Breast epithelium (tissue), 4 donors: ENCODE measurements at regions not wholly inside any gene's neighbourhood (a gene's known extent, or its start where the extent isn't known, plus 50 kb on each side); places are given as distances from the start of the nearest gene placed in this dataset.

Experiments used
- DNase-seq, 2 donors: peaks; one replicate each; pipeline ENCODE4 v3.0.0-alpha.2; 2019; ENCODE audit warnings: low spot score in 2 of 2
- H3K27ac ChIP-seq, 2 donors: fragments of 200-600 bp; sonication (generic) in 1 of 2; one replicate each; pipeline ENCODE4 v1.5.1; 2016 to 2019; ENCODE audit warnings: mild to moderate bottlenecking in 1 of 2
- H3K27me3 ChIP-seq, 2 donors: fragments of 200-600 bp; sonication (generic) in 1 of 2; one replicate each; pipeline versions ENCODE4 v1.5.1 to v1.6.0; 2017 to 2019; ENCODE audit warnings: control low read depth in 1 of 2, mild to moderate bottlenecking in 1 of 2
- H3K36me3 ChIP-seq: fragments of 200-600 bp; one replicate; pipeline ENCODE4 v1.5.1; 2019
- H3K4me1 ChIP-seq, 2 donors: fragments of 200-600 bp; sonication (generic); one replicate each; pipeline ENCODE4 v1.5.1; 2016 to 2019; ENCODE audit warnings: control low read depth in 1 of 2
- H3K4me3 ChIP-seq, 3 donors: fragments of 200-600 bp; sonication (generic); 1 replicate in 2 of 3; 2 replicates in 1 of 3; pipeline ENCODE4 v1.5.1; 2016 to 2019; ENCODE audit warnings: mild to moderate bottlenecking in 3 of 3, moderate library complexity in 2 of 3
- H3K9me3 ChIP-seq, 2 donors: fragments of 200-600 bp; sonication (generic) in 1 of 2; one replicate each; pipeline ENCODE4 v1.5.1; 2016 to 2019; ENCODE audit warnings: control low read depth in 1 of 2
- POLR2A ChIP-seq: fragments of 450-650 bp; IDR thresholded peaks from one replicate; pipeline ENCODE4 v1.6.1; 2016; ENCODE audit warnings: antibody characterized with exemption, mild to moderate bottlenecking, moderate library complexity
- POLR2AphosphoS5 ChIP-seq, 3 donors: sonication (generic); formaldehyde crosslinking; IDR thresholded peaks; one replicate each; pipeline ENCODE4 v1.6.1; 2017; ENCODE audit warnings: antibody characterized with exemption in 3 of 3
- intact Hi-C: fragments of 100-400 bp; cut with DNase I; formaldehyde crosslinking; loops from one replicate; pipeline ENCODE4 v1.15.1; 2023; ENCODE audit warnings: low total_unique reads
- TF ChIP-seq, protein P1 (sequence below), 3 donors: fragments of 450-650 bp; IDR thresholded peaks; one replicate each; pipeline ENCODE4 v1.5.1; 2016 to 2017; ENCODE audit warnings: antibody characterized with exemption in 3 of 3, mild to moderate bottlenecking in 3 of 3, moderate library complexity in 3 of 3

DNA sequence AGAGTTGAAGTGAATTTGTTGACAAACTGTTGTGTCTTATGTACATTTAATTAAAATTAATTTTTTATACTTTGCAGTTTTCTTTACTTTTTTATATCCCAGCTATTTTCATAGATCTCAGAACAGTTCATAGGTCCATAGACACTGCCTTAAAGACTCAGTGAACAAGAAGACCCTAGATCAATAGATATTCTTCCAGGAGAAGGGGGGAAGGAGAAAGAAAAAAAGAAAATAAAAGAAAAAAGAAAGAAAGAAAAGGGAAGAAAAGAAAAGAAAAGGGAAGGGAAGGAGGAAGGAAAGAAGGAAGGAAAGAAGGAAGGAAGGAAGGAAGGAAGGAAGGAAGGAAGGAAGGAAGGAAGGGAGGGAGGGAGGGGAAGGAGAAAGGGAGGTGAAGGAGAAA lies 130.8 kb downstream of the MAFB start:
- Histone ChIP-seq H3K36me3 (no peaks in the 10 kb centered on the region), H3K27me3 (no peaks in the 10 kb centered on the region), H3K9me3 (no peaks in the 10 kb centered on the region), H3K4me1 (no peaks in the 10 kb centered on the region), H3K27ac (no peak overlapping the region), H3K4me3 (no peak overlapping the region)
- TF ChIP-seq POLR2AphosphoS5 (IDR thresholded peaks at IDR 0.05), result no peak
- intact Hi-C loops, result no loop called here
- DNase-seq, result no peak

DNA sequence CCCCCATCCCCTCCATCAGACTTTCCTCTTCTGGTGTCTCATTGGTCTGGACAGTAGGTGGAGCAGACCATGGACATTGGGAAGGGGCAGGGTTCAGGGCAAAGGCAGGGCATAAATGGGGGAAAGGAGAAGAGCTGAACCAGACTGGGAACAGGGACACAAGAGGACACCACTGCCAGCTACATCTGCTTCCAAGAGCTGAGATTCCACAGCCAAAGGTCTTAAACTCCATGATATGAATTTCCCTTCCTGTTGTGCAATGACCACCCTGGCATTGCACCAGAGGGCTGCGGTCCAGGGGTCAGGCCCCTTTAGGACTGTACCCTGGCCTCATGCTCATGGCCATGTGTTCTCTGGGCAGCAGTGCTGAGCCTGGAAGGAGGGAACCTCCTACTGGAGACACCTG lies 137.9 kb downstream of the MAFB start:
- no peak for DNase-seq
- no peaks in the 10 kb centered on the region for H3K4me1 ChIP-seq
- no peaks in the 10 kb centered on the region for H3K27me3 ChIP-seq
- H3K36me3 ChIP-seq, result no peaks in the 10 kb centered on the region
- no peak overlapping the region for H3K27ac ChIP-seq
- intact Hi-C loops, result no loop called here
- H3K4me3 ChIP-seq, result no peak overlapping the region
- no peaks in the 10 kb centered on the region for H3K9me3 ChIP-seq
- TF ChIP-seq POLR2AphosphoS5 (IDR thresholded peaks at IDR 0.05), result no peak
- no peak for TF ChIP-seq POLR2A
- TF ChIP-seq, protein P1, sequence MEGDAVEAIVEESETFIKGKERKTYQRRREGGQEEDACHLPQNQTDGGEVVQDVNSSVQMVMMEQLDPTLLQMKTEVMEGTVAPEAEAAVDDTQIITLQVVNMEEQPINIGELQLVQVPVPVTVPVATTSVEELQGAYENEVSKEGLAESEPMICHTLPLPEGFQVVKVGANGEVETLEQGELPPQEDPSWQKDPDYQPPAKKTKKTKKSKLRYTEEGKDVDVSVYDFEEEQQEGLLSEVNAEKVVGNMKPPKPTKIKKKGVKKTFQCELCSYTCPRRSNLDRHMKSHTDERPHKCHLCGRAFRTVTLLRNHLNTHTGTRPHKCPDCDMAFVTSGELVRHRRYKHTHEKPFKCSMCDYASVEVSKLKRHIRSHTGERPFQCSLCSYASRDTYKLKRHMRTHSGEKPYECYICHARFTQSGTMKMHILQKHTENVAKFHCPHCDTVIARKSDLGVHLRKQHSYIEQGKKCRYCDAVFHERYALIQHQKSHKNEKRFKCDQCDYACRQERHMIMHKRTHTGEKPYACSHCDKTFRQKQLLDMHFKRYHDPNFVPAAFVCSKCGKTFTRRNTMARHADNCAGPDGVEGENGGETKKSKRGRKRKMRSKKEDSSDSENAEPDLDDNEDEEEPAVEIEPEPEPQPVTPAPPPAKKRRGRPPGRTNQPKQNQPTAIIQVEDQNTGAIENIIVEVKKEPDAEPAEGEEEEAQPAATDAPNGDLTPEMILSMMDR (IDR thresholded peaks at IDR 0.05), result no peak

DNA sequence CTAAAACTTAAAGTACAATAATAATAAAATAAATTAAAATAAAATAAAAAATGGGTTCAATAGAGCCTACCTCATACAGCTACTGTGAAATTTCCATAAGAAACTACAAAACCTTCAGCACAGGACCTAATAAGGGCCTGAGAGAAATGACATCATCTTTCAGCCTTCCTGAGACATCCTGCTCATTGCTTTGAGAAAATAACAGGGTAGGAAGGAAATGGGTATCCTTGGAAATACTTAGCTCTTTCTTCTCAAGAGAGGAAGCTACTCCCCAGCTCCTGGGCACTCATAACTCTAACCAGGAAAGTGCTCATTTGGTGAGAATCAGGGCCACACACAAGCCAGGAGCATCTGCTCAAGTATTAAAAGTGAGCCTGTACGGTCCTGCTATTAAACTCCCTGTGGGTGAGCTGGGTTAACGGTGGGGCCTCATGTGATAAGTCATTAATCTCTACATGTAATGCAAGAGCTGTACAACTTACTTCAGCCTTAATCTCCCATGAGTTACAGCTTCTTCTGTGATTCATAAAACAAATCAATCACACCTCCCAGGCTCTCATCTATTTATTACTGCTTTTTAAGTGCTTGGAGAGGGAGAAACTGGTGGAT lies 141.4 kb downstream of the MAFB start:
- Histone ChIP-seq H3K36me3 (no peaks in the 10 kb centered on the region), H3K27me3 (no peaks in the 10 kb centered on the region), H3K4me1 (no peaks in the 10 kb centered on the region), H3K4me3 (no peak overlapping the region), H3K27ac (no peak overlapping the region), H3K9me3 (no peaks in the 10 kb centered on the region)
- intact Hi-C loops, result loop anchor here (5.0 kb wide), 1 partner anchor 1395 kb away; no protein-coding TSS in a partner anchor
- DNase-seq, result no peak
- TF ChIP-seq POLR2AphosphoS5 (IDR thresholded peaks at IDR 0.05) (no peak), POLR2A (no peak)
- TF ChIP-seq, protein P1 (IDR thresholded peaks at IDR 0.05), result no peak

DNA sequence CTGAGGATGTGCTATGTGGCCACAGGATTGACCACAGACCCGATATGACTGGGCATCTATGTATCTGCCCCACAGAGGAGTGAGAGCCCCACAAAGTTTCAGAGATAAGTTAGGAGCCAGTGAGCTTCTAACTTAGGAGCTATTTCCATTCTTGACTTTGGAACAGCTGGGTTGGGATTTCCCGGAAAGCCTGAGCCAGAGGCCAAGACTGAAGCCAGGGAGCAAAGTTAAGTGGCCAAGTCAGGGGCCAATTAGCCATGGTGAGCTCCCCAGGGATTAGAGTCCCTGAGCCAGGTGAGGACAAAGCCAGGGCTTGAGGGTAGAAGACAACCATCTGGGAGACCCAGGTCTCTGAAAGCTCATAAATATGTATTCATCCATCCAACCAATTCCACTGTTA lies 143.6 kb downstream of the MAFB start:
- Histone ChIP-seq H3K4me3 (no peak overlapping the region), H3K4me1 (no peaks in the 10 kb centered on the region), H3K27ac (no peak overlapping the region), H3K36me3 (no peaks in the 10 kb centered on the region), H3K9me3 (no peaks in the 10 kb centered on the region), H3K27me3 (no peaks in the 10 kb centered on the region)
- no peak for DNase-seq
- no peak for TF ChIP-seq POLR2A
- TF ChIP-seq, protein P1 (IDR thresholded peaks at IDR 0.05), result no peak
- TF ChIP-seq POLR2AphosphoS5 (IDR thresholded peaks at IDR 0.05), result no peak
- intact Hi-C loops, result loop anchor here (5.0 kb wide), 1 partner anchor 1393 kb away; no protein-coding TSS in a partner anchor

DNA sequence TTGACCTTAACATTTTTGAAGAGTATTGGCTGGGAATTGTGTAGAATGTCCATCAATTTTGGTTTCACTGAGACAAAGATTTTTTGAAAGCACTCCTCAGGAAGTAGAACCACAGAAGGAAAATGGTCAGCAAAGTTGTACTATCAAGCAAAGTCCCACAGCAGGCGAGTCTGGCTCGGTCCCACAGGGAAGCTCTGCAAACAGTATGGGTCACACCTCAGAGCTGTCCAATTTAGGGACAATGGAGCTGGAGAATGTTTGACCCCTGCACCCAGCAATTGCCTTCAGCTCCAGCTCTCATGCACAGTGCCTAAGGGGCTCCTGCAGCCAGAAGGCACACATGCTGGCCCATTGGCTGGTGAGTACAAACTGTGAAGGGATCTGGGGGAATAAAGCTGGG lies 147.0 kb downstream of the MAFB start:
- no peaks in the 10 kb centered on the region for H3K4me1 ChIP-seq
- intact Hi-C loops, result no loop called here

More for the DNA sequence above, 147.0 kb downstream of the MAFB start:
- Histone ChIP-seq H3K4me3 (no peak overlapping the region), H3K27me3 (no peaks in the 10 kb centered on the region), H3K36me3 (no peaks in the 10 kb centered on the region), H3K9me3 (no peaks in the 10 kb centered on the region), H3K27ac (no peak overlapping the region)
- DNase-seq, result no peak
- TF ChIP-seq POLR2A (no peak), POLR2AphosphoS5 (IDR thresholded peaks at IDR 0.05) (no peak)
- TF ChIP-seq, protein P1 (IDR thresholded peaks at IDR 0.05), result no peak
